ENCODE measurements at regions not wholly inside any gene's neighbourhood (a gene's known extent, or its start where the extent isn't known, plus 50 kb on each side); places are given as distances from the start of the nearest gene placed in this dataset.

- TF ChIP-seq EZH2phosphoT487 (conservative IDR thresholded peaks at IDR 0.05; ENCODE audit: low read length) = no peak
- TF ChIP-seq CTCF (IDR thresholded peaks at IDR 0.05; ENCODE audit: insufficient read depth, low read length, poor library complexity, severe bottlenecking) = no peak
- H3K9me2 ChIP-seq (replicated peaks; ENCODE audit: insufficient read depth, low read length) = no peaks in the 10 kb centered on the region
Measured at GRCh38 chr18:41144441-41144840, 810.6 kb upstream of the PIK3C3 start.

GRCh38 chr18:41140506-41140905 is 814.5 kb upstream of the PIK3C3 start:
- H3K9ac ChIP-seq (ENCODE audit: low read length) = no peak overlapping the region

More at GRCh38 chr18:41144441-41144840, 810.6 kb upstream of the PIK3C3 start:
- Histone ChIP-seq H3K36me3 (ENCODE audit: low read length) (no peaks in the 10 kb centered on the region), H3K4me2 (ENCODE audit: low read depth, low read length, poor library complexity, severe bottlenecking) (no peak overlapping the region), H3K27me3 (ENCODE audit: low read length) (no peaks in the 10 kb centered on the region), H4K20me1 (ENCODE audit: low read depth, low read length) (no peaks in the 10 kb centered on the region), H3F3A (ENCODE audit: insufficient read depth) (no peaks in the 10 kb centered on the region), H2AFZ (ENCODE audit: low read depth, low read length, severe bottlenecking) (no peak overlapping the region), H3K9ac (ENCODE audit: low read length) (no peak overlapping the region), H3K4me3 (ENCODE audit: insufficient read depth, low read length, poor library complexity, severe bottlenecking) (no peak overlapping the region), H3K79me2 (ENCODE audit: insufficient read depth, low read length) (no peaks in the 10 kb centered on the region), H3K9me3 (ENCODE audit: insufficient read depth, low read length) (no peaks in the 10 kb centered on the region), H3K27ac (ENCODE audit: low read depth, low read length) (no peak overlapping the region)

GRCh38 chr18:41135146-41135545 is 819.9 kb upstream of the PIK3C3 start:
- Histone ChIP-seq H3K9me2 (replicated peaks; ENCODE audit: insufficient read depth, low read length) (peaks cover 4% of the 10 kb centered on the region; the same call in 1 of the 2 replicates), H3F3A (ENCODE audit: insufficient read depth) (no peaks in the 10 kb centered on the region), H3K79me2 (ENCODE audit: insufficient read depth, low read length) (no peaks in the 10 kb centered on the region), H3K27ac (ENCODE audit: low read depth, low read length) (no peak overlapping the region), H4K20me1 (ENCODE audit: low read depth, low read length) (no peaks in the 10 kb centered on the region), H3K27me3 (ENCODE audit: low read length) (no peaks in the 10 kb centered on the region), H3K36me3 (ENCODE audit: low read length) (no peaks in the 10 kb centered on the region), H3K4me2 (ENCODE audit: low read depth, low read length, poor library complexity, severe bottlenecking) (no peak overlapping the region), H3K4me3 (ENCODE audit: insufficient read depth, low read length, poor library complexity, severe bottlenecking) (no peak overlapping the region), H3K9me3 (ENCODE audit: insufficient read depth, low read length) (no peaks in the 10 kb centered on the region), H3K9ac (ENCODE audit: low read length) (no peak overlapping the region), H2AFZ (ENCODE audit: low read depth, low read length, severe bottlenecking) (no peak overlapping the region)
- TF ChIP-seq EZH2phosphoT487 (conservative IDR thresholded peaks at IDR 0.05; ENCODE audit: low read length) = no peak
- TF ChIP-seq CTCF (IDR thresholded peaks at IDR 0.05; ENCODE audit: insufficient read depth, low read length, poor library complexity, severe bottlenecking) = no peak

More at GRCh38 chr18:41140506-41140905, 814.5 kb upstream of the PIK3C3 start:
- H3K4me2 ChIP-seq (ENCODE audit: low read depth, low read length, poor library complexity, severe bottlenecking) = no peak overlapping the region
- no peaks in the 10 kb centered on the region for H3K9me3 ChIP-seq (ENCODE audit: insufficient read depth, low read length)
- no peaks in the 10 kb centered on the region for H3K27me3 ChIP-seq (ENCODE audit: low read length)
- no peak overlapping the region for H2AFZ ChIP-seq (ENCODE audit: low read depth, low read length, severe bottlenecking)
- H3K79me2 ChIP-seq (ENCODE audit: insufficient read depth, low read length) = no peaks in the 10 kb centered on the region
- no peaks in the 10 kb centered on the region for H4K20me1 ChIP-seq (ENCODE audit: low read depth, low read length)
- H3K27ac ChIP-seq (ENCODE audit: low read depth, low read length) = no peak overlapping the region
- H3K36me3 ChIP-seq (ENCODE audit: low read length) = no peaks in the 10 kb centered on the region
- no peaks in the 10 kb centered on the region for H3F3A ChIP-seq (ENCODE audit: insufficient read depth)
- no peak overlapping the region for H3K4me3 ChIP-seq (ENCODE audit: insufficient read depth, low read length, poor library complexity, severe bottlenecking)
- TF ChIP-seq EZH2phosphoT487 (conservative IDR thresholded peaks at IDR 0.05; ENCODE audit: low read length) (no peak), CTCF (IDR thresholded peaks at IDR 0.05; ENCODE audit: insufficient read depth, low read length, poor library complexity, severe bottlenecking) (no peak)
- H3K9me2 ChIP-seq (replicated peaks; ENCODE audit: insufficient read depth, low read length) = peaks cover 4% of the 10 kb centered on the region; the same call in 1 of the 2 replicates

All from SU-DHL-6 (cell line).